ENCODE measurements at regions not wholly inside any gene's neighbourhood (a gene's known extent, or its start where the extent isn't known, plus 50 kb on each side); places are given as distances from the start of the nearest gene placed in this dataset.

- in situ Hi-C loops (cut with HindIII; ENCODE audit: low pct_unique_long_range_greater_than_20kb, low sequenced_read_pairs): no loop called here
- DNase-seq (ENCODE audit: low read depth, low spot score): no peak
Measured at GRCh38 chr21:28547766-28548165, 444.9 kb downstream of the LTN1 start.

GRCh38 chr21:28543975-28544374 lies 448.7 kb downstream of the LTN1 start:
- DNase-seq (ENCODE audit: low read depth, low spot score): no peak
- in situ Hi-C loops (cut with HindIII; ENCODE audit: low pct_unique_long_range_greater_than_20kb, low sequenced_read_pairs): no loop called here

GRCh38 chr21:28541371-28542112 lies 451.1 kb downstream of the LTN1 start:
- DNase-seq (ENCODE audit: low read depth, low spot score): no peak
- in situ Hi-C loops (cut with HindIII; ENCODE audit: low pct_unique_long_range_greater_than_20kb, low sequenced_read_pairs): no loop called here

- in situ Hi-C loops (cut with HindIII; ENCODE audit: low pct_unique_long_range_greater_than_20kb, low sequenced_read_pairs): no loop called here
- no peak for DNase-seq (ENCODE audit: low read depth, low spot score)
Measured at GRCh38 chr21:28540514-28540913, 452.2 kb downstream of the LTN1 start.

- in situ Hi-C loops (cut with HindIII; ENCODE audit: low pct_unique_long_range_greater_than_20kb, low sequenced_read_pairs): no loop called here
- no peak for DNase-seq (ENCODE audit: low read depth, low spot score)
Measured at GRCh38 chr21:28539623-28539988, 453.1 kb downstream of the LTN1 start.

- in situ Hi-C loops (cut with HindIII; ENCODE audit: low pct_unique_long_range_greater_than_20kb, low sequenced_read_pairs): no loop called here
- DNase-seq (ENCODE audit: low read depth, low spot score): no peak
Measured at GRCh38 chr21:28538987-28539622, 453.6 kb downstream of the LTN1 start.

- no peak for DNase-seq (ENCODE audit: low read depth, low spot score)
- in situ Hi-C loops (cut with HindIII; ENCODE audit: low pct_unique_long_range_greater_than_20kb, low sequenced_read_pairs): no loop called here
Measured at GRCh38 chr21:28537371-28538079, 455.2 kb downstream of the LTN1 start.

GRCh38 chr21:28532446-28532845 lies 460.2 kb downstream of the LTN1 start:
- no peak for DNase-seq (ENCODE audit: low read depth, low spot score)
- in situ Hi-C loops (cut with HindIII; ENCODE audit: low pct_unique_long_range_greater_than_20kb, low sequenced_read_pairs): no loop called here

- DNase-seq (ENCODE audit: low read depth, low spot score): no peak
- in situ Hi-C loops (cut with HindIII; ENCODE audit: low pct_unique_long_range_greater_than_20kb, low sequenced_read_pairs): no loop called here
Measured at GRCh38 chr21:28523367-28523766, 469.3 kb downstream of the LTN1 start.

- in situ Hi-C loops (cut with HindIII; ENCODE audit: low pct_unique_long_range_greater_than_20kb, low sequenced_read_pairs): no loop called here
- DNase-seq (ENCODE audit: low read depth, low spot score): peak; percentile 13
Measured at GRCh38 chr21:28522014-28522799, 470.5 kb downstream of the LTN1 start.

- in situ Hi-C loops (cut with HindIII; ENCODE audit: low pct_unique_long_range_greater_than_20kb, low sequenced_read_pairs): no loop called here
Measured at GRCh38 chr21:28518630-28519029, 474.0 kb downstream of the LTN1 start.

GRCh38 chr21:28516991-28517592 lies 475.6 kb downstream of the LTN1 start:
- in situ Hi-C loops (cut with HindIII; ENCODE audit: low pct_unique_long_range_greater_than_20kb, low sequenced_read_pairs): no loop called here
- DNase-seq (ENCODE audit: low read depth, low spot score): peak; percentile 71

More at GRCh38 chr21:28518630-28519029, 474.0 kb downstream of the LTN1 start:
- DNase-seq (ENCODE audit: low read depth, low spot score): no peak

- DNase-seq (ENCODE audit: low read depth, low spot score): no peak
- in situ Hi-C loops (cut with HindIII; ENCODE audit: low pct_unique_long_range_greater_than_20kb, low sequenced_read_pairs): no loop called here
Measured at GRCh38 chr21:28516021-28516420, 476.7 kb downstream of the LTN1 start.

GRCh38 chr21:28513428-28513827 lies 479.2 kb downstream of the LTN1 start:
- DNase-seq (ENCODE audit: low read depth, low spot score): no peak
- in situ Hi-C loops (cut with HindIII; ENCODE audit: low pct_unique_long_range_greater_than_20kb, low sequenced_read_pairs): no loop called here

GRCh38 chr21:28509031-28509430 lies 483.6 kb downstream of the LTN1 start:
- in situ Hi-C loops (cut with HindIII; ENCODE audit: low pct_unique_long_range_greater_than_20kb, low sequenced_read_pairs): no loop called here
- DNase-seq (ENCODE audit: low read depth, low spot score): no peak

- in situ Hi-C loops (cut with HindIII; ENCODE audit: low pct_unique_long_range_greater_than_20kb, low sequenced_read_pairs): no loop called here
- DNase-seq (ENCODE audit: low read depth, low spot score): no peak
Measured at GRCh38 chr21:28508126-28508525, 484.6 kb downstream of the LTN1 start.

- in situ Hi-C loops (cut with HindIII; ENCODE audit: low pct_unique_long_range_greater_than_20kb, low sequenced_read_pairs): no loop called here
- DNase-seq (ENCODE audit: low read depth, low spot score): no peak
Measured at GRCh38 chr21:28496517-28496916, 496.2 kb downstream of the LTN1 start.

GRCh38 chr21:28492127-28492526 lies 500.6 kb downstream of the LTN1 start:
- in situ Hi-C loops (cut with HindIII; ENCODE audit: low pct_unique_long_range_greater_than_20kb, low sequenced_read_pairs): no loop called here
- DNase-seq (ENCODE audit: low read depth, low spot score): no peak

All from SK-MEL-5 (cell line).